Keratinocyte (primary cell): ENCODE measurements at regions not wholly inside any gene's neighbourhood (a gene's known extent, or its start where the extent isn't known, plus 50 kb on each side); places are given as distances from the start of the nearest gene placed in this dataset.

Experiments
- CTCF ChIP-seq, 3 experiments: IDR thresholded peaks in 1 of 3; conservative IDR thresholded peaks in 1 of 3; optimal IDR thresholded peaks in 1 of 3; 2 replicates in 2 of 3; 3 replicates in 1 of 3; pipeline versions ENCODE3 to v1.5.1; 2011; ENCODE audit warnings: low read length in 3 of 3, mild to moderate bottlenecking in 3 of 3, moderate library complexity in 2 of 3, control low read depth in 1 of 3, inconsistent platforms in 1 of 3; ENCODE audit not compliant: insufficient read depth in 2 of 3; ENCODE audit errors: extremely low read depth in 1 of 3
- EZH2 ChIP-seq: IDR thresholded peaks from one replicate; pipeline ENCODE4 v1.6.1; 2012; ENCODE audit warnings: inconsistent platforms, mild to moderate bottlenecking, low read length, moderate library complexity

DNA sequence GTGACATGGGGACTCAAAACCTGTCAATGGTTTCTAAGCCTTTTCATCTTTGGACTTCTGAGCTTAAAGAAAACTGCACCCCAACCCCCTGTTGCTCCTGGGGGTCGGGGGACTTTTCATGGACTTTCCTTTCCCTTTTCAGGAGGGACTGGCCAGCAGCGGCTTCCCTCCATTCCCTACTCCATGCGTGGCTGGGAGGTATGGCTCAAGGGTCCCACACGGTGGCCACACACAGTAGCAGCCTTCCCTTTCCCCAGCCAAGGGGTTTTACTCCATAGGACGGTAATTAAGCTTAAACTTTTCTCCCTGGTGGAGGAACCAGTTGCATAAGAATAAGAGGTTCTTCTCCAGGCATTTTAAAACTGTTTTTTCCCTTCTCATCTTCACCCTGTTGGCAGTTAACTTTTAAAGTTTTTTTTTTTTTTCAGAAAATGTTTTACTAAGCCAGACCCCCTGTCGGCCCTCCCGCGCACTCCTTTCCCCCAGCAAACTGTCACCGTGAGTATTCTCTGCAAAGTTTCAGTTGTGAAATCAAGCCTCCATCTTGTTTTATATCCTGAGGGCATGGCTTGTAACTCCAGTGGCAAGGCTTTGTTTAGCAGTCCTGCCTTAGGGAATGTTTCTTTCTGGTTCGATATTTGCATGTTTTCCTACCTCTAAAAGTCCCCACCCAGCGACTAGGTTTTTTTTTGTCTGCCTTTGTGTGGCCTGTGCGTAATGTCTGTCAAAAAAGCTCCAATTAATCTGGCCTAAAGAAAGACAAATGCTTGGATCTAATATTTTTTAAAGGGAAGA, 325.7 kb downstream of the TLL1 start:
- no peak for TF ChIP-seq CTCF (optimal IDR thresholded peaks at IDR 0.05 in 1 of 3, IDR thresholded peaks at IDR 0.05 in 1 of 3, conservative IDR thresholded peaks at IDR 0.05 in 1 of 3; ENCODE audit: extremely low read depth in 1 of 3, insufficient read depth in 2 of 3, low read length in 3 of 3)
- TF ChIP-seq EZH2: no peak
